ENCODE measurements at regions not wholly inside any gene's neighbourhood (a gene's known extent, or its start where the extent isn't known, plus 50 kb on each side); places are given as distances from the start of the nearest gene placed in this dataset.
"Not testable (repeated sequence)": the region's sequence is repeated elsewhere in the genome, so short reads cannot be mapped to it uniquely, and the experiment has no call there.

DNA sequence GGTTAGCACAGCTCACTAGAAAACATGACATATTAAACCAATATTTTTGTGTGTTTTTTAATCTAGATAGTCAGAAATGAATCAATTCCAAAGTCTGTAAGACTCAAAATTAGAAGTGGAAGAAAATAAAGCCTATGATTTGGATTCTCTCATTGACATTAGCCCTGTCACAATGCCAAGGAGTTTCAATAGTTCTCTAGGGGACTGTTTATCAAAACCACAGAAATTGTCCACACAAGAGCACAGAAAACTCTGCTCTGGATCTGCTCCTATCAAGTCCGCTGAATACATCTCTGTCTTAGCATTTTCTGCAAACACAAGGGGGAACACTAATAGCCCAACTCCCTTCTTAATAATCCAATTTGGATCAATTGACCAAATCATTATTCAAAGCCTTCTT lies 152.0 kb downstream of the HS3ST3B1 start:
- no peak for DNase-seq

DNA sequence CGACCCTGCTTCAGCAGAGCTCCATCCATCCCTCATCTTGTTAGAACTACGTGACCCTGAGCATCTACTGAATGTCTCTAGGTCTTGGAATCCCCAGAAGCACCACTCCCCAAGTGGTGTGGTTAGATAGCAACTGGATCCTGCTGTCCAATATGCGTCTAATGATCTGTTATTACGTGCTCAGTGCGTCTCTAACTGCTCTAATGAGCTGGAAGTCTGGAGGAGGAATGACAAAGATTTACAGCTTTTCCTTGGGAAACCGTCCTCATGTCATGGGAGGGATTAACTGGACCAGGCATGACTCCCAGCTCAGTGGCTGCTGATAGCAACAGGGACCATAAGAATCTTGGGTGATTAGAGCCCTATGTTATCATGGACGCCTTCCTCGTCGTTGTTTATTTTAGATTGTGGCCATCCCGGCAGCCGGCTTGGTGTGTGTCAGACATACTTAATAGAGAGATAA lies 150.9 kb downstream of the HS3ST3B1 start:
- DNase-seq: no peak

DNA sequence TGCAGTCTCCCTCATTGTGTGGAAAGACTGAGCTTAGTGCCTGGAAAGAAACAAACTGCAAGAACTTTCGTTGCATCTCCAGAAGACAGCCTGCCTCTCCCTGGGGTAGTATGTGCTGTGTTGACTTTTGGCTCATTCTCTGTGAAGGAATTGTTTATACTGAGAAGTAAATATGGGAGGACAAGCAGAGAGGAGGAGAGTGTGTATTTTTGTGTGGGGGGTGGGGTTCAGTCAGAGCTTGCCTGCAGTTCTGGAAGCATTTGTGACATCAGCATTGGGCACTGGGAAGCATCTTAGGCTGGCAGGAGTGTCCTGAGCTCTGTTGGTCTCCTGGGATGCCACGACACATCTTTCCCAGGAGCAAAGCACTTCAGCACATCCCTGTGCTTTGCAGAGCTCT lies 147.9 kb downstream of the HS3ST3B1 start:
- DNase-seq: no peak

DNA sequence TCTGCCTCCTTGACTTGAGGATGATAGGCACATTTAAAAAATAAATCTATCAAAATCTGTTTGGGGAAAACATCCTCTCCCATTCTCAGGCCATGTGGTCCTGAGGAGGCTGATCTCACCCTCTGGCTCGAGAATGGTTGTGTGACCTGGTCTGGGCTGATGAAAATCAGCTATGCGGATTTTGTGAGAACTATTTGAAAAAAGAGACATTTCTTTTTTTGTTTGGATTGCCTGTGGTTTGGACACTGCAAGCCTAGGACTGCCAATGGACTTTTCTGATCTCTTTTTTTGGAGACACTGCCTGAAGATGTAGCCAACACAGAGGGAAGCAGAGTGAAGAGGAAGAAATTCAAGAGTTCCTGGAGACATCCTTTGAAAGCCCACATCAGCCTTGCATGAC lies 145.9 kb downstream of the HS3ST3B1 start:
- no peak for DNase-seq

DNA sequence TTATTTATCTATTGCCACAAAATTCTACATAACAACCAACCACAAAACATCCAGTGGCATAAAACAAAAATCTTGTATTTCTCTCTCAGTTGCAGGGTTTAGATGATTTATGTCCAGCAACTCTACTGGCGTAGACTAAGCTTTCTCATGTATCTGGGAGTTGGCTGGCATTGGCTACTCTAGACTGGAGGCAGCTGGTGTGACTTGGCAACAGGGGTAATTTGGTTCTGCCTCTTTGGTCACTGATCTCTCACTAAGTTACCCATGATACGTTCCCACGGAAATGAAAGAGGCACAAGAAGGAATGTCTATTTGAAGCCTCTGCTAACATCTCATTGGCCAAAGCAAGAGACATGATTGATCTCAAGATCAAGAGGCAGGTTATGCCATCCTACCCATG lies 144.0 kb downstream of the HS3ST3B1 start:
- no peak for DNase-seq

DNA sequence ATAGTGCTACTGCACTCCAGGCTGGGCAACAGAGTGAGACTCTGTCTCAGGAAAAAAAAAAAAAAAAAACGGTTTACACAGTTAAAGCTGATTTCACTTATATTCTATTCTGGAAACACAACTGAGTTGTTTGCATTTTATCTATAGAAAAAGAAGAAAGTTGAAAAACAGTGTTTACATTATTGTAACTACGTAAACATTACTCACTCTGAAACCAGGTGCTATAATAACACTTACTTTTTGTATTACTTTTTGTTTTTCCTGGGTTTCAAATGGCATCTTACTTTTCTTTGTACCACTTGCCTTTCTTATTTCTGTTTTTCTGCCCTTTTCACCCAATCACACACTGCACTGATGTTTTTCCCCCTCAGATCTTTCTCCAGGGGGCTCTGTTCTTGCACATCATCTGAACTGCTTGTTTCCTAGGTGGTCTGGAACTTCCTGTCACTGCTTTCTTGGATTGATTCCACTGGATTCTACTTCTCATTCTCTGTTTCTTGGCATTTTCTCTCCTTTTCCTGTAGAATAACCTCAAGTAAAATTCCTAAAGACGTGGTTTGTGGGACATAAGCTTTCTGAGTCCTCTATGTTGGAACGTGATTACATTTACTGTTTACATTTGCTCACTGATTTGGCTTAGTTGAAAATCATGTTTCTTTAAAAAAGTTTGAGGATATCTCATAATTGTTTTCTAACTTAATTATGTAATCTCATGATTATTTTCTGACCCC lies 142.1 kb downstream of the HS3ST3B1 start:
- no peak for DNase-seq

DNA sequence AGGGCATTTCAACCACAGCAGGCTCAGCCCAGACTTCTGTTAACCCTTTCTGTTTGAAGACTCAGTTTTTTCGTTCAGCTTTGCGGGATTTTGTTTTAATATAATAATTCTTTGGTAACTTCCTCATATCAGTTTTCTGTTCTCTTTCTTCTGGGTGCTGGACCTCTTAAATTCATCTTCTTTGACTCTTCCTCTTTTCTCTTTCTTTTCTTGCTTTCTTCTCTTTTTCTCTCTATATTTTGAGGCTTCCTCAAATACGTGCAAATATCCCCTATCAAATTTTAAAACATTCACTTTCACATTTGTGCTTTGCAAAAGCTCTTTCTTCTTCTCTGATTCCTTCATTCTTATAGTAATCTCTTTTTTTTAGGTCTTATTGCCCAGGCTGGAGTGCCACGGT lies 136.3 kb downstream of the HS3ST3B1 start:
- DNase-seq: no peak

DNA sequence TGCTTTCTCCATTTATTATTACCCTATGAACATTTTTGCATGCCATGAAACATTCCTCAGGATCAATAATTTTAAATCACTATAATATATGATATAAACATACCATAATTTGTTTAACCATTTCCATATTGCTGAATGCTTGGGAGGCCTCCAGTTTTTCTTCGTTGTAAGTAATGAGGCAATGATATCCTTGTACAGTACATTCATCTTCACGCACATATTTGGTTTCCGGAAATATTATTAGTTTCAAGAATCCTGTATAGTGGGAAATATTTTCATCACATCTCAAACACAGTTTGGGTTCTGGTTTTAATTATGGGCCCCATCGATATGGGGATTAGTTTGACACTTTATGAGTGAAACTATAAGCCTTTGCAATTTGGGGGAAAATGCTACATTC lies 135.4 kb downstream of the HS3ST3B1 start:
- no peak for DNase-seq

DNA sequence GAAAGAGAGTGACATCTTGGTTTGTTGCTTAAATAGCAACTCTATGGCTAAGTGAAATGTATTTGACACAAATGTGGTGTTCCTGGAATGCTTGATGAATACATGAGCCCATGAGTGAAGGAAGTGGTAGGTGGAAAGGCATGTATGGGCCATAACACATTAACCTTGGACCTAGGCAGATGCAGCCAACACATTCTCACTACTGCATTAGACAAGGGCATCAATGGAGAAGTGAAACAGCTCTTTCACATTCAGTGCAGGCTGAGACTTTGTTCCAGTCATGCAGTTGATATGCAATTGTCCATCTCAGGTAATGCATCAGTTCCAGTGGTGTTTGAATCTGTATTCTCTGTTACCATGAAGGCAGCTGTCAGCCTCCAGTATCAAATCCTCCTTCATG lies 133.6 kb downstream of the HS3ST3B1 start:
- DNase-seq: no peak

DNA sequence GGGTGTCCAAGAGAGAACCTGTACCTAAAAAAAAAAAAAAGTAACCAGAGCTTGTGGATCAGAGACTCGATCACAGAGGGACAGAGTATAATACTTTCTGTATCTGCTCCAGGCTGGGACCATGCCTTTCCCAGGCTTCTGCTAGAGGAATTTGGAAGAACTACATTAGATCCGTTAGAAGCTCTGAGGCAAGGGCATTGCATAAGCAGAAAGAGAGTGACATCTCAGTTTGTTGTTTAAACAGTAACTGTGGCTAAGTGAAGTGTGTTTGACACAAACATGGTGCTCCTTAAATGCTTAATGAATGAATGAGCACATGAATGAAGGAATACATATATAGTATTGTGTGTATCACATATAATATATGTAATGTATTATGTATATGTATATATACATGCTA lies 131.2 kb downstream of the HS3ST3B1 start:
- no peak for DNase-seq

DNA sequence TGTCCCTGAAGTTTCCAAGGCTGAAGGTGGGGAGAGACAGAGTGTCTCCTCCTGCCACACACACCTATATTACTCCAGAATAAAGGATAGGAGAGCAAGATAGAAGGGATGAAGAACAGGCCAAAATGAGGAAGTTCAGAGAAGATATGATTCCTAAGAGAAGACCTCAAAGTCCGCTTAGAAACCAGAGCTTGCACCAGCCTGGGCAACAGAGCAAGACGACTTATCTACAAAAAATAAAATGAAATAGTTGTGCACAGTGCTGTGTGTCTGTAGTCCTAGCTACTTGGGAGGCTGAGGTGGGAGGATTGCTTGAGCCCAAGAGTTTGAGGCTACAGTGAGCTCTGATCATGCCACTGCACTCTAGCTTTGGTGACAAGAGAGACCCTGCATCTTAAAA lies 128.2 kb downstream of the HS3ST3B1 start:
- DNase-seq: no peak

DNA sequence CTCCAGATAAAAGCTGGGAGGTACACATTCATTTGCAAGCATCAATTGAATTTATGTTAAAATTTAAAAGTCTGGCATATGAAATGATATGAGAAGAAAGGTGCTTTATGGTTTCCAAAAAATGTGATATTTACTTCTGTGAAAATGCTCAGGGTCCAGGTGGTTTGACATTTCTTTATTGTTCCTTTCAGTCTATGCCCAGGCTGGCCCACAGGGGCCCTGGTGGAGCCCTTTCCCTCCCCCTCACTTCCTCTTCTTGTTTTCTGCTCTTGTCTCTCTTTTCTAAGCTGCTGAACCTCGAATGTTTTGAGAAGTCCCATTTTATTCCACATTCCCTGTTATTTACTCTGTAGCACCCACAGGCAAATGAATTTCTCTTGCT lies 127.8 kb downstream of the HS3ST3B1 start:
- DNase-seq: peak; percentile 18

DNA sequence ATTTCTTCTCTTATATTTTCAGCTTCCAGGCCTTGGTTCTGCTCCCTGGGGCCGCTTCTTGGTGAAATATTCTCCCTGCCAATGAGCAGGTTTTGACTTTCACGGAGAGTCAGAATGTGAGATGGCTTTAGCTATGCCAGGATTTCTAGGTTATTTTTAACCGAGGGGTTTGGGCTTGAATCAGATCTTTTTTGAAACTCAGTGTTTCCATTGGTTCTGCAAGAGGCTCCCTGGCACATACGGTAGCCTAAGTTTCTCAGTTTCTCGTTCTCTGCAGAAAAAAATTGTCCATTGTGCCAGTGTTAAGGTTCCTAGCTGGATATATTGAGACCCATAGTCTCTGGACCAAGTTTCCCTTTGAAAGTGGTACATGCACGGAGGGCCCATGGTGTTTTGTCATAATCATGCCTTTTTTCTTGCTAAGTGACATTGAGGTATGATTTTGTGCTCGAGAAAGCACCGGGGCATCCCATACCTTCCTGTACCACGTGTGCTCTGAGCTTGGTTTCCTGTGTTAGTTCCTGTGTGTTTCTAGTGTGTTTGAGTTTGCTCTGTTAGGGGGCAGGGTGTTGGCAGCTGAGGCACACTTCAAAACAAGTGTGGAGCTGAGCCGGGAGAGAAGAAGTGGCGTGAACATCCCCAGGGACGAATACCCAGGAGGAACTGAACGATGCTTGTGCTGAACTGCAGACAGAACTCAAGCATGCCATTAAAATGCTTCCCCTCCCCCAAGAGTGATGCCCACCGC lies 127.2 kb downstream of the HS3ST3B1 start:
- peak; percentile 42 for DNase-seq

DNA sequence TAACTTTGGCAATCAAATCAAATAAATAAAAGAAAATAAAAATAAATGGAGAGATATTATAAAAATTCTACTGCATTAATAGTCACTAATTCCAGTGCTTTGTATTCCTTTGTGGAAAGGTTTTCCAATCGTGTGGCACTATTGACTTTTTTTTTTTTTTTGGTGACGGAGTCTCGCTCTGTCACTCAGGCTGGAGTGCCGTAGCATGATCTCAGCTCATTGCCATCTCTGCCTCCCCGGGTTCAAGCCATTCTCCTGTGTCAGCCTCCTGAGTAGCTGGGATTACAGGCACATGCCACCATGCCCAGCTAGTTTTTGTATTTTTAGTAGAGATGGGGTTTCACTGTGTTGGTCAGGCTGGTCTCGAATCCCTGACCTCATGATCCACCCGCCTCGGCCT lies 122.3 kb downstream of the HS3ST3B1 start:
- not testable (repeated sequence) for DNase-seq

DNA sequence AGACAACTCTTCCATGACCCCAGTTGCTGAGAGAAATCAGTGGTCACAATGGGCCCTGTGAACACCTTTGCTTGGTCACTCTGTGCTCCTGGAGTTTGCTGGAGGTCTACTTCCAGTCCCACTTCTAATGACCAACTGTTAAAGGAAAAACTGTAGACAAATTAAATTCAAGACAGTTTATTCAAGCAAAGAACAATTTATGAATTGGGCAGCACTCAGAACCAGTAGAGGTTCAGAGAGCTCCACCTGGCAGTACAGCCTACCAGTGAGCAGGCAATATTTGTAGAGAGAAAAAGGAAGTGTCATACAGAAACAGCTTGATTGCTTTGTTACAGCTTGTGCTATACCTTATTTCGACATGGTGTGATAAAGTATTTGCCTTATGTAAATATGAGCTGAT lies 116.5 kb downstream of the HS3ST3B1 start:
- no peak for DNase-seq

DNA sequence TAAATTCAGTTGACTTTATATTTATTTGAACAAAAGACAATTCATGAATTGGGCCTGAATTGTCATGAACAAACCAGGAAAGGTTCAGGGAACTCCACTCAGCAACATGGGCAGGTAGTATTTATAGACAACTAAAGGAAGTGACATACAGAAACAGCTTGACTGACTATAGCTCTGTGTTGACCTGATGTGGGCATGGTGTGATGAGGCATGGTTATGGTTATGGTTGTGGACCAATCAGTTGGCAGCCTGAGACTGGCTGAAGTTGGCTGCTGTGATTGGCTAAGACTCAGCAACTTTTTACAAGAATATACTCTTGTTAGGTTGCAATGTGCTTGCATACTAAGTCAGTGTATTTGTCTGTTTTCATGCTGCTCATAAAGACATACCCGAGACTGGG lies 108.4 kb downstream of the HS3ST3B1 start:
- DNase-seq: no peak

DNA sequence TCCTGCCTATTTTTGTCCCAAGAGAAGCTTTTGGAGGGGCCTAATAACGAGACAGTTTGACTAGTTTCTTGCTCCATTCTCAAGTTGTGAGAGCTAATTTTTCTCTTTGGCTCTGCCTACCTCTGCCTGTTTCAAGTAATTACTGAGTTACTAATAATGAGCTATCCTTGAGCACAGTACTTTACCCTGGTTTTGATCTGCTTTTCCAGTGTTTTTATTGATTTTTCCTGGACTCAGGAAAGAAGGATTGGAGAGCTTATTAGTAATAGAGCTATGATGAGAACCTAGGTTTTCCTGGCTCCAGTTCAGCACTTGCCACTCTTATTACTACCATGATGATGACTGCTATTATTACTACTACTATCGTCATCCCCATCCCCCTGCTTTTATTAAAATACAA lies 106.7 kb downstream of the HS3ST3B1 start:
- no peak for DNase-seq

DNA sequence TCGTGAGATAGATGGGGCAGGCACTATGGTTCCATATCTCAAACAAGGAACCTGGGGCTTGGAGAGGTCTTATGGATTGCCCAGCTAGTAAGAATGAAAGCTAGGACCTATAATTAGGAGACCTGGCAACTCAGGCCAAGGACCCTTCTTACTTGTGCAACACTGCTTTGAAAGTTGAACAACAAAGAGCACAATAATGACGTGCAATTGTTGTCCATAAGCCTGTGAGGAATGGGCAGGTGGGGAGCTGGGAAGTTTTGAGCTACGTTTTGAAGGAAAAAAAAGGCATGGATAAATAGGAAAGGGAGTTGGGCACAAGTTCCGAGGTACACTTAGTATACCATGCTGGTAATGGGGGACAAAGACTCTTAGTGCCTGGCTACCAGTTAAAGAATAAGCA lies 104.3 kb downstream of the HS3ST3B1 start:
- DNase-seq: no peak
